Anterior cingulate cortex (tissue), 58 donors: ENCODE measurements at regions not wholly inside any gene's neighbourhood (a gene's known extent, or its start where the extent isn't known, plus 50 kb on each side); places are given as distances from the start of the nearest gene placed in this dataset.
"Not testable (repeated sequence)": the region's sequence is repeated elsewhere in the genome, so short reads cannot be mapped to it uniquely, and the experiment has no call there.

Experiments used
- DNase-seq, 58 donors: peaks; one replicate each; lab custom pipeline; 2025; lab: John Stamatoyannopoulos, UW

DNA sequence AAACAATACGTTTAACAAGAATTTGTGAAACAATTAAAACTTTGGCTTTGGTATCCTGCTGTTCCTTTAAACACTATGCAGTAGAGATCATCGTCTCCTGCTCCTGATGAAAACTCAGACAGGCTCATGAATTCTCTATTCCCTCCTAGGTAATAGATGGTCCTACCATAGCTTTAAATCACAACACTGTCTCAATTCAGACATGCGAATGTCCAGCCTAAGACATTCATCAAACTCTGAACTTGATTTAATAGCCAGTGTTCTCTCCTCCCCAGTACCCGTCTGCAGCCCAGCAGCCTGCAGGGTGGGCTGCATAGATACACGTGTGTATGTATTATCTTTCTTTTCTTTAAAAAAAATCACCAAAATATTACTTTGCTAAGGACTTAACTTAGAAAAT lies 232.8 kb downstream of the TTLL2 start:
- no peak for DNase-seq

- no peak for DNase-seq
These were observed 233.6 kb downstream of the TTLL2 start for GRCh38 chr6:167558246-167559177.

- no peak for DNase-seq
These were observed 235.0 kb downstream of the TTLL2 start for GRCh38 chr6:167559675-167560479.

DNA sequence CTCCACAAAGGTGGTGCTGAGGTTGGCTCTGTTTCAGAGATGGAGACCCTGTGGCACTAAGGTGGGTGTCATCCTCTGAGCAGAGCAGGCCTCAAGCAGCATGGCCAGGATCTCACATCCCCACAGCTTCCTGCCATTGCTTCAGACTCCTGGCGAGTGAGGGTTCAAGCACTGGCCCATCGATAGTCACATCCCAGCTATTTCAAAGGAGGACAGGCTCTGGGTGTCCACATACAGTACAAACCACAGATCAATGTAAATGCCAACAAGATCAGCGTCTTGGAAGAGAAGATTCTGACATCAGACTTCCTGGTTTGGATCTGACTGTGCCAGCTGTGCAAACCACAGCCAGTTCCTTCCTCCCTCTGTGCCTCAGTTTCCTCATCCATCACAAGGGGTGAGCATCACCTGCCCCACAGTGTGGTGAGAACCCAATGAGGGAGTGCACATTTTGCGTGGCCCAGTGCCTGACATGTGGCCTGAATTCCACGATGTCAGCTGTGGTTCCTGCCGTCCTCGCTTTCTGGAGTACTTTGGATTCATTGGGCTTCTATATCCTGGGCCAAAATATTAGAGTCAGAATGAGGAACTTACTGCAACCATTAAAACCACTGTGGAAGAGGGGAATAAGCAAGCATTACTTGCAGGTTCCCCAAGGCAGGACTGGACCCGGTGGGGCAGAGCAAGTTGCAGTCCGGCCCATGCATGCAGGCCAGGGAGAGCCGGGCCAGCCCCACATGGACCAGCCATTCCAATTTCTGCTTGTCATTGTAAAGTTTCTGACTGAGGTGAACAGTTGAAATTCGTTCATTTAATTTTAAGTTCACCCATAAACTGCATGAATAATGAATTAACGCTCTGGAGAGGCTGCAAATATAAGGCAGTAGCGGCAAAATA lies 236.0 kb downstream of the TTLL2 start:
- no peak for DNase-seq

- not testable (repeated sequence) for DNase-seq
These were observed 238.0 kb downstream of the TTLL2 start for GRCh38 chr6:167562862-167563261.

DNA sequence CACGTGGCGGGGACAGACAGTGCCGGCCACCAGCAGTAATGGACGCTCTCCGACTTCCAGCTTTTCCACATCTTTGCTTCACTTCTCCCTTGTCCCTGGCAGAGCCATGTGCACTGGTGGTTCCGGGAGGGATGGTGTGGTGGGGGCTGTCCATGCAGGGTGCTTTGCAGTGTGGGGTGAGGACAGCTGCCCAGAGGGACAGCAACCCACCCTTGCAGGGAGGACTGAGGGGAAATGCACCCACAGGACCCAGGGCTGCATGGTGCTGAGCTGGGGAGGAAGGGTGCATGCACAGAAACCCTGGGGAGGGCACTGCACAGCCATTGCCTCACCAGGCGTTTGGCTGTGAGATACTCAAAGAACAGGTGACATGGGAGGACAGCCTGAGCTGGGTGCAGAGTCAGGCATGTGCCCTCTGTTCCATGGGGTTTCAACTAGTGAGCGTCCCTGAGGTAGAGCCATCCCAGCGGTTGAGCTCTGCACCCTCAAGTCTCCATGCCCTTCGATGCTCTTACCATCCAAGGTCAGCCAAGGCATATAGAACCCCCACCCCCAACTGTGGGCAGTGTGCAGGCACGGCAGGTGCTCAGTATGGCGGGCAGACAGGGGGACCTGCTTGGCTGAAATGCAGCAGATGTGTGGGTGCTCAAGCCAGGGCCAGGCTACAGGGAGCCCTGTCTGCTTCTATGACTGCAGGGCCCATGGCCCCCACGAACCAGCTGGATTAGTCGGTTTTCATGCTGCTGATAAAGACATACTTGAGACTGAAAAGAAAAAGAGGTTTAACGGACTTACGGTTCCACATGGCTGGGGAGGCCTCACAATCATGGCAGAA lies 239.7 kb downstream of the TTLL2 start:
- no peak for DNase-seq

- DNase-seq = no peak
These were observed 240.5 kb downstream of the TTLL2 start for GRCh38 chr6:167565388-167565787.

- no peak for DNase-seq
These were observed 241.2 kb downstream of the TTLL2 start for GRCh38 chr6:167565884-167566599.

DNA sequence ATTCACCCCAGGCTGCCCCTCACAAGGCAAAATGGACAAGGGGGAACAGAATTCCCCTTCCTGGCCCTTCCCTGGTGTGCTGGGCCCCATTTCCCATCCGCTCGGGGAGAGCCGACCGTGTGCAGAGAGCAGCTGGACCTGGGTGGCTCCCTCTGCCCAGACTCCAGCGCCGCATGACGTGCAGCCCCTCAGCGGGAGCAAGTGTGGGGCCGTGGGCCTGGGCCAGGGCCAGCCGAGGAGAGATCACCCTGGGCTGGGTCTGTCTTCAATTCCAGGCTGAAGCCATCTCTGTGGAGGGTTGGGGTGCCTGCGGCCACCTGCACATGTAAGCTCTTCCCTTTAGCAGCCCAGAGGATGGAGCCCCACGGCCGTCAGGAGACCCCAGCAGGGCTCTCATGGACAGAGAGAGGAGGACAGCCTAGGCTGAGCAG lies 241.8 kb downstream of the TTLL2 start:
- DNase-seq = no peak

- peak in 1 of 58 donors; percentile 52 for DNase-seq
These were observed 242.5 kb downstream of the TTLL2 start for GRCh38 chr6:167567142-167568033.

- DNase-seq = no peak
These were observed 243.6 kb downstream of the TTLL2 start for GRCh38 chr6:167568407-167569024.

GRCh38 chr6:167569041-167569805 lies 244.3 kb downstream of the TTLL2 start:
- DNase-seq = no peak

DNA sequence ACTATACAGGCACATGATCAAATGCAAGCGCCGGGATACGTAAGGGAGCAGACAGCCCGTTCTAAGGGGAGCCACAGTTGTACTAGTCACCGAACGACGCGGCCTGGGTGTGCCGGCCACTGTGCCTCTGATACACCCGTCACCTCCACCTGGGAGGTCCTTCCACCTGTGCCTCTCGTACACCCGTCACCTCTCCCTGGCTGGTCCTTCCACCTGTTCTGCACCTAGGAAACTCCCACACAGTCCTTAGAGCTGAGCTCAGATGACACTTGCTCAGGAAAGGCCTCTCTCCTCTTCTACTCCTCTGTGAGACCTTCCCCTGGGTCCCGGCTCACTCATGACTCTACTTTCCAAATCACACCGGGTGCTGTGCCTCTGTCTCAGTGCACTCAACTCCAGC lies 245.0 kb downstream of the TTLL2 start:
- DNase-seq = no peak

DNA sequence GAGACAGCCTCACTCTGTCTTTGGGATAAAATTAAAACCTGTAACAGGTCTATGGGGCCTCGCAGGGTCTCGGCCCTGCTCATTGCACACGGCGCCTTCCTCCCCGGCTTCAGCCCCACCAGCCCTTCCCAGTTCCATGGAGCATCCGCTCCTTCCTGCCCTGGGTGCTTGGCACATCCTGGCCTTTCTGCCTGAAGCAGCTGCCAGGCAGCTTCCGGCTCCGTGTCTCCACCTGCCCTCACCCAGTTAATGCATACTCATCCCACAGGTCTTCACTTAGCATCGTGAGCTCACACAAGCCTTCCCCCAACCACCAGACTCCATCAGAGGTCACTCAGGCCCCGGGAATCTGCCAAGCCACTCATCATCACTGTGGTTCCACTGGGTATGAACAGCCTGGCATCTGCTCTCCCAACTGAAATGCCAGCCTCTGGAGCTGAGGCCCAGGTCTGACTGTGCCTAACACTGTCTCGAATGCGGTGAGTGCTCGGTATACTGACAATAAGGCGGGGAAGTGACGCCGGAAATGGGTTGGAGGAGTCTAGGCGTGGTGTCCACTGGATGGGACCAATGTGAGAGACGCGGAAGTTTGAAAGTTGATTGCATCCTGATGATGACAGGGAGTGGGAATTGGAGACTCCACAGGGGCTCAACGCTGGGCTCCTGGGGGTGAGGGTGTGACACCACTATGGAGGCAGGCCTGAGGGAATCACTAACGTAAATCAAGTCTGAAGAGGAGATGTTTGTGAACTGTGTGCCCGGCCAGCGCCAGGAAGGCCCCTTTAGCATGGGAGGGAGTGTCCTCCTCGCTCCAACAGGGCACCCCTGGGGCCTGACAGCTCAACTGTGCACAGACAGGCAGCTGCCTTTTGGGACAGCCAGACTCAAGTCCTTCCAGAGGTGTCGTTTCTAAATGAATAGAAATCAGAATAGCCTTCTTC lies 245.8 kb downstream of the TTLL2 start:
- DNase-seq = no peak

DNA sequence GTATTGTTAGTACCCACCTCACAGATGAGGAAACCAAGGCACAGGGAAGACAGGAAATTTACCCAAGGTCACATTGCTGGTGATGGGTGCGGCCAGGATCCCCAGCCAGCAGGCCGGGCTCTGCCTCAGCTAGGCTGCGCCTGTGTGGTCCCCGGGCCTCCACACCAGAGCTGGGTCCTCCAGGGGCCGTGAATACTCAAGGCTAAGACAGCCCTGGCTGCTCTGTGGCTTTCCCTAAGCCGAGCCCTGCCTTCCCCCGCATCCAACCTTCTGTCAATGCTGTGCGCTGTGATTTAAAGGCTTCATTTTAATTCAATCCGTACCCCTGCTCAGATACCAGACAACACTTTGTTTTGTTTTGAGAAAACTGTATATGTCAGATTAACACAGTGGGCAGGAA lies 246.7 kb downstream of the TTLL2 start:
- no peak for DNase-seq
